Uterus (tissue), 3 donors: ENCODE measurements at regions not wholly inside any gene's neighbourhood (a gene's known extent, or its start where the extent isn't known, plus 50 kb on each side); places are given as distances from the start of the nearest gene placed in this dataset.

Experiments used
- DNase-seq, 2 donors: peaks; one replicate each; pipeline ENCODE4 v3.0.0-alpha.2; 2019 to 2020
- H3K27ac ChIP-seq, 2 donors: fragments of 200-600 bp; sonication (generic); 1 replicate in 1 of 2; 2 replicates in 1 of 2; pipeline ENCODE4 v1.5.1; 2016 to 2018
- H3K27me3 ChIP-seq, 2 donors: fragments of 200-600 bp; sonication (generic); one replicate each; pipeline ENCODE4 v1.5.1; 2018 to 2019; ENCODE audit warnings: control low read depth in 1 of 2
- H3K36me3 ChIP-seq, 2 donors: fragments of 200-600 bp; sonication (generic); one replicate each; pipeline ENCODE4 v1.5.1; 2019; ENCODE audit warnings: control low read depth in 1 of 2
- H3K4me1 ChIP-seq, 2 donors: fragments of 200-600 bp; sonication (generic); one replicate each; pipeline ENCODE4 v1.5.1; 2018 to 2019; ENCODE audit warnings: control low read depth in 1 of 2
- H3K4me3 ChIP-seq, 2 donors: fragments of 200-600 bp; sonication (generic); 1 replicate in 1 of 2; 2 replicates in 1 of 2; pipeline ENCODE4 v1.5.1; 2018 to 2019; ENCODE audit warnings: mild to moderate bottlenecking in 1 of 2
- H3K9me3 ChIP-seq, 2 donors: fragments of 200-600 bp; sonication (generic); one replicate each; pipeline ENCODE4 v1.5.1; 2019; ENCODE audit warnings: control low read depth in 1 of 2
- POLR2A ChIP-seq, 2 donors: fragments of 450-650 bp; IDR thresholded peaks; one replicate each; pipeline ENCODE4 v1.6.1; 2016; ENCODE audit warnings: antibody characterized with exemption in 2 of 2, mild to moderate bottlenecking in 1 of 2, moderate library complexity in 1 of 2
- intact Hi-C: fragments of 100-400 bp; cut with DNase I; formaldehyde crosslinking; loops from one replicate; pipeline ENCODE4 v1.15.1; 2023; ENCODE audit warnings: low total_unique reads
- TF ChIP-seq, protein P1 (sequence below), 4 experiments: fragments of 200-600 bp in 2 of 4; fragments of 450-650 bp in 2 of 4; sonication (generic) in 2 of 4; IDR thresholded peaks; one replicate each; pipeline ENCODE4 v1.5.1; 2016 to 2019; ENCODE audit warnings: antibody characterized with exemption in 4 of 4, mild to moderate bottlenecking in 2 of 4, moderate library complexity in 1 of 4
- donor health status: DM: yes; HTN: yes; CAD: no.

DNA sequence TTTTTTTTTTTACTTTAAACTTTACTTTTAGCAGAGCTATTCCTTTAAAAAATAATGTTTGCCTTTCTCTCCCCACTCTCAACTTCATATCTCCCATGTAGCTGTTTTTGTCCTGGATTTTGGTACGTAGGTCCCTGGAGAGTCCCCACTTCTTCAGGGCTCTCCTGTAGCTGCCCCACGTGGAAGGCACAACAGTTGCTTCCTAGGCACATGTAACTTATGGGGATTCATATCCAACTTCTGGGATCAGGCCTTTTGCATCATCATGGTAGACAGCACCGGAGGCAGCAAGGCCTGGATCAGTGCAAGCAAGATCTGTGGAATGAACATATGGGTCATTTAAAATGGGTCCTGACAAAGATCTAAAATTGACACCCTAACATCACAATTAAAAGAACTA is 95.7 kb downstream of the ACAA2 start:
- H3K36me3 ChIP-seq: no peaks in the 10 kb centered on the region
- no peaks in the 10 kb centered on the region for H3K4me1 ChIP-seq
- no peak for TF ChIP-seq POLR2A (IDR thresholded peaks at IDR 0.05)
- H3K9me3 ChIP-seq: no peaks in the 10 kb centered on the region
- H3K27ac ChIP-seq: no peak overlapping the region
- intact Hi-C loops: no loop called here
- no peak for DNase-seq
- no peak overlapping the region for H3K4me3 ChIP-seq
- H3K27me3 ChIP-seq: no peaks in the 10 kb centered on the region

DNA sequence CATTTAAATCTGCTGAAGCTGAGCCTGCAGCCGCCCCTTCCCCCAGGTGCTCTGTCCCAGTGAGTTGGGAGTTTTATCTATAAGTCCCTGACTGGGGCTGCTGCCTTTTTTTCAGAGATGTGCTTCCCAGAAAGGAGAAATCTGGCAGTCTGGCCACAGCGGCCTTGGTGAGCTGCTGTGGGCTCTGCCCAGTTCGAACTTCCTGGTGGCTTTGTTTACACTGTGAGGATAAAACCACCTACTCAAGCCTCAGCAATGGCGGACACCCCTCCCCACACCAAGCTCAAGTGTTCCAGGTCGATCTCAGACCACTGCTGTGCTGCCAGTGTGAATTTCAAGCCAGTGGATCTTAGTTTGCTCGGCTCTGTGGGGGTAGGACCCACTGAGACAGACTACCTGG is 97.3 kb downstream of the ACAA2 start:
- intact Hi-C loops: no loop called here
- no peaks in the 10 kb centered on the region for H3K4me1 ChIP-seq
- DNase-seq: no peak
- no peaks in the 10 kb centered on the region for H3K27me3 ChIP-seq
- H3K27ac ChIP-seq: no peak overlapping the region
- H3K36me3 ChIP-seq: no peaks in the 10 kb centered on the region
- H3K9me3 ChIP-seq: no peaks in the 10 kb centered on the region
- TF ChIP-seq, protein P1, sequence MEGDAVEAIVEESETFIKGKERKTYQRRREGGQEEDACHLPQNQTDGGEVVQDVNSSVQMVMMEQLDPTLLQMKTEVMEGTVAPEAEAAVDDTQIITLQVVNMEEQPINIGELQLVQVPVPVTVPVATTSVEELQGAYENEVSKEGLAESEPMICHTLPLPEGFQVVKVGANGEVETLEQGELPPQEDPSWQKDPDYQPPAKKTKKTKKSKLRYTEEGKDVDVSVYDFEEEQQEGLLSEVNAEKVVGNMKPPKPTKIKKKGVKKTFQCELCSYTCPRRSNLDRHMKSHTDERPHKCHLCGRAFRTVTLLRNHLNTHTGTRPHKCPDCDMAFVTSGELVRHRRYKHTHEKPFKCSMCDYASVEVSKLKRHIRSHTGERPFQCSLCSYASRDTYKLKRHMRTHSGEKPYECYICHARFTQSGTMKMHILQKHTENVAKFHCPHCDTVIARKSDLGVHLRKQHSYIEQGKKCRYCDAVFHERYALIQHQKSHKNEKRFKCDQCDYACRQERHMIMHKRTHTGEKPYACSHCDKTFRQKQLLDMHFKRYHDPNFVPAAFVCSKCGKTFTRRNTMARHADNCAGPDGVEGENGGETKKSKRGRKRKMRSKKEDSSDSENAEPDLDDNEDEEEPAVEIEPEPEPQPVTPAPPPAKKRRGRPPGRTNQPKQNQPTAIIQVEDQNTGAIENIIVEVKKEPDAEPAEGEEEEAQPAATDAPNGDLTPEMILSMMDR (IDR thresholded peaks at IDR 0.05): no peak
- no peak for TF ChIP-seq POLR2A (IDR thresholded peaks at IDR 0.05)
- no peak overlapping the region for H3K4me3 ChIP-seq

DNA sequence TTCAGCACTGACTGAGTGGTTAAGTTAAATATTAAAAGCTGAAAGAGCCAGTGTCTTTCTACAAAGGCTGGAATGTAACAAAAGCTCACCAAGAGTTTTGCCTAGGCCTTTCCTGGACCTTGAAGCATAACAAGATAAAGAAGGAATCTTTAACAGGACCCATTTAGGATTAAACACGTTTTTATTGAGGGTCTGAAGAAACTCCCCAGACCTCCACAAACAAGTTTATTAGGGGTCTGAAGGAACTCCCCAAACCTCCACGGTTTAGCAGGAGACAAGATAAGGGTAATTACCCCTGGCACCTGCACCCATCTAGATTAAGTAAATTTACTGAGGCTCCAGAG is 104.0 kb downstream of the ACAA2 start:
- H3K4me3 ChIP-seq: no peak overlapping the region
- no peaks in the 10 kb centered on the region for H3K27me3 ChIP-seq
- intact Hi-C loops: no loop called here
- H3K36me3 ChIP-seq: no peaks in the 10 kb centered on the region
- no peak overlapping the region for H3K27ac ChIP-seq
- H3K9me3 ChIP-seq: no peaks in the 10 kb centered on the region
- H3K4me1 ChIP-seq: no peaks in the 10 kb centered on the region
- DNase-seq: no peak
- TF ChIP-seq POLR2A (IDR thresholded peaks at IDR 0.05): no peak
- TF ChIP-seq, protein P1 (IDR thresholded peaks at IDR 0.05): no peak

DNA sequence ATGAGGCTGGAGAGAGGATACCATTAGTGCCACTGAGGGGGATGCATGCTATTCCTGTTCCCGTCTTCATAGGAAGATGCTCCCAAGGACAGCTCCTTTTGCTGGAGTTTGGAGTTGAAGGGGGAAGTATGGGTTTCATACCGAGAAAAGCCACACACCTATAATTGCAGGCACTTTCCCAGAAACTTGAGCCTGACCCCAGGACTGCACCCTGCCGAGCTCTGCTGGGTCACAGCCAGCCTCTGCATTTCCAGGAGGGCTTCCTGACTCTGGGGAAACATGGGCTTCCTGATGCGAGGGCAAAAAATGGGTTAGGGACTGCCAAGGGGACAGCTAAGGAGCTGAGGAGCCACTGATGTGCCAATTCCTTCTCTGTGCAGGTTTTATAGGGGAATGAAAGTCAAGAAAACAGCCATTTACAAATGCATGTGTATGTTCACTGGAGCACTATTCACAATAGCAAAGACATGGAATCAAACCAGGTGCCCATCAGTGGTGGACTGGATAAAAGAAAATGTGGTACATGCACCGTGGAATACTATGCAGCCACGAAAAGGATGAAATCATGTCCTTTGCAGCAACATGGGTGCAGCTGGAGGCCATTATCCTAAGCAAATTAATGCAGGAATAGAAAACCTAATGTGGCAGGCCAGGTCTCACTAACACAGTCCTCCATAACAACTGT is 104.5 kb downstream of the ACAA2 start:
- DNase-seq: no peak
- TF ChIP-seq, protein P1 (IDR thresholded peaks at IDR 0.05): no peak
- TF ChIP-seq POLR2A (IDR thresholded peaks at IDR 0.05): no peak
- Histone ChIP-seq H3K27me3 (no peaks in the 10 kb centered on the region), H3K27ac (no peak overlapping the region), H3K36me3 (no peaks in the 10 kb centered on the region), H3K9me3 (no peaks in the 10 kb centered on the region), H3K4me1 (no peaks in the 10 kb centered on the region), H3K4me3 (no peak overlapping the region)
- intact Hi-C loops: no loop called here

DNA sequence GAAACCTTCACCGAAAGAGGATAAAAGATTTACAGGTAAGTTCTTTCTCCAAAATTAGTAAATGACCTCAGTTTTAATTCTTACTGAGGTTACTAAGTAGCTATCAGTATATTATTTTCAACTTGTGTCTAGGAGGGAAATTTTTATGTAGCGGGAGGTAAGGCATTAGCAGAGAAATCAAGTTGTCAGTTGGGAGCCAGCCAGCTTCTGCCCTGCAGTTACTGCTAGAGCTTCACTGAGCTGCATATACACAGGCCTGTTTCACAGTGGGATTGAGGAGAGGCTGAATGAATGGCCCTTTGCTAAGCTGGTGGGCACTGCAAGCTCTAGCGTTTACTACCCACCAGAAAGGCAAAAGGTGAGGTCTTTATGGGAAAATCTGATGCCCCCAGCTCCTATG is 105.7 kb downstream of the ACAA2 start:
- no peak for TF ChIP-seq POLR2A (IDR thresholded peaks at IDR 0.05)
- TF ChIP-seq, protein P1 (IDR thresholded peaks at IDR 0.05): no peak
- no peaks in the 10 kb centered on the region for H3K36me3 ChIP-seq

DNA sequence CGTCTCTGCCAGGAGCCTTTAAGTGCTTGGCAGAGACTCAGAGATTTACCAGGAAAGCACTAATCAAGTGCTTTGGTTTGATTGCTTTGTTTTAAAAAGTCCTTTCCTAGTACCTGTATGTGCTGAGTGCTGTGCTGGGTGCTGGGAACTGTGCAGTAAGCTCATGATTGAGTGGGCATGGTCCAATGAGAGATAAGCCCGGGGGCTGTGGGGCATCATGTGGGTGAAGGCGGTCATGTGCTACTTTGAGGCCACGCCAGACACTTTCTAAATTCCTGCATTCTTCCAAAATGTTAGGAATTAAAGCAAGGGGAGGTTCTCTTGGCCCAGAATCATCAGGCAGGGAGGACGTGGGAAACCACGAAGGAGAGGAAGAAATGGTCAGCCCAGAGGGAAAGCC is 109.0 kb downstream of the ACAA2 start:
- Histone ChIP-seq H3K4me1 (no peaks in the 10 kb centered on the region), H3K4me3 (no peak overlapping the region), H3K9me3 (no peaks in the 10 kb centered on the region), H3K27ac (no peak overlapping the region), H3K36me3 (no peaks in the 10 kb centered on the region), H3K27me3 (no peaks in the 10 kb centered on the region)
- TF ChIP-seq, protein P1 (IDR thresholded peaks at IDR 0.05): no peak
- TF ChIP-seq POLR2A (IDR thresholded peaks at IDR 0.05): no peak
- intact Hi-C loops: no loop called here
- no peak for DNase-seq

More for the DNA sequence above, 105.7 kb downstream of the ACAA2 start:
- no peak overlapping the region for H3K4me3 ChIP-seq
- DNase-seq: no peak
- no peaks in the 10 kb centered on the region for H3K9me3 ChIP-seq
- H3K4me1 ChIP-seq: no peaks in the 10 kb centered on the region
- H3K27ac ChIP-seq: no peak overlapping the region
- intact Hi-C loops: no loop called here
- no peaks in the 10 kb centered on the region for H3K27me3 ChIP-seq
